ENCODE measurements at regions not wholly inside any gene's neighbourhood (a gene's known extent, or its start where the extent isn't known, plus 50 kb on each side); places are given as distances from the start of the nearest gene placed in this dataset.

DNA sequence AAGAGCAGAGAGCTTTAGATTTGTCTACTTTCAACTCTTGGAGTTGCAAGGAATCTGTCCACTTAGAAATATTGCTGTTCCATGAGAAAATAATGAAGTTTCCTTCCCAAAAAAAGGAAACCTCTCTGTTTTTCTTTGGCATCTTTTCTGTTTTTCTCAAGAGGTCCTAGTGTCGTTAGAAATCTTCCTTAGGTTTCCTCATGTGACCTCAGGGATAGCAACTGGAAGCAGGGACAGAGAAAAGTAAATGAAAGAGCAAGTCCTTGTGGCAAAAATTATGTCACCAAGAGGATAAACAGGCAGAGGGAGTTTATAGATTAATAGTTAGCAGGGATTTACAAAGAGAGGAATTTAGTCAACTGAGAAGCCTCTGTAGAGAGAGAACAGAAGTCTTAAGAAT lies 478.4 kb upstream of the ADGRL3 start:
- TF ChIP-seq TAF1 (IDR thresholded peaks at IDR 0.05; ENCODE audit: low read depth), result no peak
- no peak for TF ChIP-seq ZBTB7A (IDR thresholded peaks at IDR 0.05; ENCODE audit: low read depth)
- TF ChIP-seq CEBPB (IDR thresholded peaks at IDR 0.05), result no peak
- TF ChIP-seq, protein P1, sequence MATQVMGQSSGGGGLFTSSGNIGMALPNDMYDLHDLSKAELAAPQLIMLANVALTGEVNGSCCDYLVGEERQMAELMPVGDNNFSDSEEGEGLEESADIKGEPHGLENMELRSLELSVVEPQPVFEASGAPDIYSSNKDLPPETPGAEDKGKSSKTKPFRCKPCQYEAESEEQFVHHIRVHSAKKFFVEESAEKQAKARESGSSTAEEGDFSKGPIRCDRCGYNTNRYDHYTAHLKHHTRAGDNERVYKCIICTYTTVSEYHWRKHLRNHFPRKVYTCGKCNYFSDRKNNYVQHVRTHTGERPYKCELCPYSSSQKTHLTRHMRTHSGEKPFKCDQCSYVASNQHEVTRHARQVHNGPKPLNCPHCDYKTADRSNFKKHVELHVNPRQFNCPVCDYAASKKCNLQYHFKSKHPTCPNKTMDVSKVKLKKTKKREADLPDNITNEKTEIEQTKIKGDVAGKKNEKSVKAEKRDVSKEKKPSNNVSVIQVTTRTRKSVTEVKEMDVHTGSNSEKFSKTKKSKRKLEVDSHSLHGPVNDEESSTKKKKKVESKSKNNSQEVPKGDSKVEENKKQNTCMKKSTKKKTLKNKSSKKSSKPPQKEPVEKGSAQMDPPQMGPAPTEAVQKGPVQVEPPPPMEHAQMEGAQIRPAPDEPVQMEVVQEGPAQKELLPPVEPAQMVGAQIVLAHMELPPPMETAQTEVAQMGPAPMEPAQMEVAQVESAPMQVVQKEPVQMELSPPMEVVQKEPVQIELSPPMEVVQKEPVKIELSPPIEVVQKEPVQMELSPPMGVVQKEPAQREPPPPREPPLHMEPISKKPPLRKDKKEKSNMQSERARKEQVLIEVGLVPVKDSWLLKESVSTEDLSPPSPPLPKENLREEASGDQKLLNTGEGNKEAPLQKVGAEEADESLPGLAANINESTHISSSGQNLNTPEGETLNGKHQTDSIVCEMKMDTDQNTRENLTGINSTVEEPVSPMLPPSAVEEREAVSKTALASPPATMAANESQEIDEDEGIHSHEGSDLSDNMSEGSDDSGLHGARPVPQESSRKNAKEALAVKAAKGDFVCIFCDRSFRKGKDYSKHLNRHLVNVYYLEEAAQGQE (IDR thresholded peaks at IDR 0.05; ENCODE audit: low read depth), result no peak
- TF ChIP-seq RAD21 (IDR thresholded peaks at IDR 0.05; ENCODE audit: low read depth), result no peak
- no peak for TF ChIP-seq CREB1 (IDR thresholded peaks at IDR 0.05; ENCODE audit: low read depth)
- no peak for TF ChIP-seq EP300 (IDR thresholded peaks at IDR 0.05; ENCODE audit: borderline replicate concordance)
- no peak for TF ChIP-seq TEAD4 (IDR thresholded peaks at IDR 0.05)
- no peak for TF ChIP-seq NFIC (IDR thresholded peaks at IDR 0.05)
- TF ChIP-seq YY1 (IDR thresholded peaks at IDR 0.05; ENCODE audit: low read depth), result no peak
- no peak for TF ChIP-seq EGR1 (IDR thresholded peaks at IDR 0.05)
- no peak for TF ChIP-seq FOXM1 (IDR thresholded peaks at IDR 0.05; ENCODE audit: borderline replicate concordance, low read depth)

DNA sequence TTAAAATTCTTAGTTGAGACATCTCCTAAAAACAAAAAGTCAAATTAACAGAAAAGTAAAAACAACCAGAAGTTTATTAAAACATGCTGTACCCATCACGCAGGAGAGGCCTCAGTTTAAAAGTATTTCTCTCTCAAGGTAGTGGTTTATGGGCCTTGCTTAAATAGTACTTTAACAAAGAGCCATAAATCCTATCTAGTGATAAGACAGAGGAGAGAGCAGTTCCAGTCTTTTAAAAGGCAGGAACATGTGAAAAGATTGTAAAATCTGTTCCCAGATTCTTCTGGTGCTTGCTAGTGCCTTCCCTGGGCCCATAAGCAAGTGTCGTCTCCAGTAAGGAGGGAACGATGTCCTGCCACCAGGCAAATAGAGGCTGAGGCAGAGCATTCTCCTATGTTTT lies 476.3 kb upstream of the ADGRL3 start:
- TF ChIP-seq, protein P2, sequence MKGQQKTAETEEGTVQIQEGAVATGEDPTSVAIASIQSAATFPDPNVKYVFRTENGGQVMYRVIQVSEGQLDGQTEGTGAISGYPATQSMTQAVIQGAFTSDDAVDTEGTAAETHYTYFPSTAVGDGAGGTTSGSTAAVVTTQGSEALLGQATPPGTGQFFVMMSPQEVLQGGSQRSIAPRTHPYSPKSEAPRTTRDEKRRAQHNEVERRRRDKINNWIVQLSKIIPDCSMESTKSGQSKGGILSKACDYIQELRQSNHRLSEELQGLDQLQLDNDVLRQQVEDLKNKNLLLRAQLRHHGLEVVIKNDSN (IDR thresholded peaks at IDR 0.05), result no peak
- TF ChIP-seq ZBTB7A (IDR thresholded peaks at IDR 0.05; ENCODE audit: low read depth), result no peak
- TF ChIP-seq NFIC (IDR thresholded peaks at IDR 0.05), result no peak
- TF ChIP-seq TEAD4 (IDR thresholded peaks at IDR 0.05), result no peak
- TF ChIP-seq CREB1 (IDR thresholded peaks at IDR 0.05; ENCODE audit: low read depth), result no peak
- TF ChIP-seq CEBPB (IDR thresholded peaks at IDR 0.05), result no peak

DNA sequence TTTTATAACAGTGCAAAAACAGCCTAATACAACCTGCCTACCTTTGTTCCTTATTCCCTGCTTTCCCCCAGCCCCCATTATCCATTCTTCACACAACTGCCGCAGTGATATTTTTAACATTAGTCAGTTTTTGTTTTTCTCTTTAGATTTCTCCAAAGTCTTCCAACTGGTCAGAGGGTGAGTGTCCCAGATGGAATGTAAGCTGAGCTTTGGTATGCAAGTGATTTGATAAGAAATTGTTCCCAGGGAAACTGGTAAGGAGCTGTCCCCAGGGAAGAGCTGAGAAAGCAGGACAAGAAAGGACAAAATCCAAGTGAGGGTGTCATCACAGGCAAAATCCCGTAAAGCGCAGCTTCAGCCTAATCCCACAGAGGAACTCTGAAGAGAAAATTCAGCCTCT lies 475.5 kb upstream of the ADGRL3 start:
- TF ChIP-seq, protein P1 (IDR thresholded peaks at IDR 0.05; ENCODE audit: low read depth), result no peak
- TF ChIP-seq NFIC (IDR thresholded peaks at IDR 0.05) (no peak), FOXM1 (IDR thresholded peaks at IDR 0.05; ENCODE audit: borderline replicate concordance, low read depth) (no peak), TEAD4 (IDR thresholded peaks at IDR 0.05) (no peak), CREB1 (IDR thresholded peaks at IDR 0.05; ENCODE audit: low read depth) (no peak), TCF12 (IDR thresholded peaks at IDR 0.05; ENCODE audit: low read depth) (no peak), YY1 (IDR thresholded peaks at IDR 0.05; ENCODE audit: low read depth) (no peak), TAF1 (IDR thresholded peaks at IDR 0.05; ENCODE audit: low read depth) (no peak), CEBPB (IDR thresholded peaks at IDR 0.05) (no peak), RAD21 (IDR thresholded peaks at IDR 0.05; ENCODE audit: low read depth) (no peak), ZBTB7A (IDR thresholded peaks at IDR 0.05; ENCODE audit: low read depth) (no peak), EP300 (IDR thresholded peaks at IDR 0.05; ENCODE audit: borderline replicate concordance) (no peak), EGR1 (IDR thresholded peaks at IDR 0.05) (no peak)
- TF ChIP-seq, protein P3, sequence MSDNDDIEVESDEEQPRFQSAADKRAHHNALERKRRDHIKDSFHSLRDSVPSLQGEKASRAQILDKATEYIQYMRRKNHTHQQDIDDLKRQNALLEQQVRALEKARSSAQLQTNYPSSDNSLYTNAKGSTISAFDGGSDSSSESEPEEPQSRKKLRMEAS (IDR thresholded peaks at IDR 0.05), result no peak
- TF ChIP-seq, protein P2 (IDR thresholded peaks at IDR 0.05), result no peak

DNA sequence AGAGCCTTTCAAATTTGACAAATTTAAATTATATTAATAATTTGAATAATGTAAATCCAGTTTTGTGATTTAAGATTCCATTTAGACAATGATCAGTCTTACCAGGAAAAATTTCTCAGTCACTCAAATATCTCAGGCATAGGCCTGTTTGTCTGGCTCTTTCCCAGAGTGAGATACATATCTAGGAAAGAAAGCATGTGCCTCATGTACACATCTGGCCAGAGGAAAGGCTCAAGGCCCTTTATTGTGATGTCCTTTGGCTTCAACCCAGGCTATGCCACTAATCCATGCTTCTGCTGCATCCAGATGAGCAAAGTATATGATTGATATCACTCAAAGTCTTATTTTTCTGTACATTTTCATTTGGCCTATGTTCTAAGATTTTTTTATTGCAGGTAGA lies 473.3 kb upstream of the ADGRL3 start:
- TF ChIP-seq, protein P1 (IDR thresholded peaks at IDR 0.05; ENCODE audit: low read depth), result no peak
- TF ChIP-seq, protein P2 (IDR thresholded peaks at IDR 0.05), result no peak
- TF ChIP-seq EP300 (IDR thresholded peaks at IDR 0.05; ENCODE audit: borderline replicate concordance), result no peak
- TF ChIP-seq FOXM1 (IDR thresholded peaks at IDR 0.05; ENCODE audit: borderline replicate concordance, low read depth), result no peak
- no peak for TF ChIP-seq NFIC (IDR thresholded peaks at IDR 0.05)
- TF ChIP-seq TAF1 (IDR thresholded peaks at IDR 0.05; ENCODE audit: low read depth), result no peak
- TF ChIP-seq CEBPB (IDR thresholded peaks at IDR 0.05), result no peak
- TF ChIP-seq, protein P3 (IDR thresholded peaks at IDR 0.05), result no peak

Measured in Ishikawa (cell line).